SK-N-MC (cell line): ENCODE measurements at regions not wholly inside any gene's neighbourhood (a gene's known extent, or its start where the extent isn't known, plus 50 kb on each side); places are given as distances from the start of the nearest gene placed in this dataset.

Experiments
- DNase-seq: peaks from one replicate; pipeline ENCODE4 v3.0.0-alpha.2; 2011; ENCODE audit warnings: low read depth, low spot score
- H3K27ac ChIP-seq: fragments of 200-600 bp; sonication (generic); 2 replicates; pipeline ENCODE4 v1.5.1; 2016; ENCODE audit warnings: mixed run types
- H3K36me3 ChIP-seq: fragments of 200-600 bp; sonication (generic); 2 replicates; pipeline ENCODE4 v1.6.1; 2017; ENCODE audit warnings: antibody characterized with exemption, low read length, mixed read lengths; ENCODE audit not compliant: insufficient read depth
- H3K4me3 ChIP-seq: fragments of 200-600 bp; sonication (generic); 2 replicates; pipeline ENCODE4 v1.5.1; 2016
- H3K9ac ChIP-seq: fragments of 200-600 bp; sonication (generic); 2 replicates; pipeline ENCODE4 v1.8.0; 2017; ENCODE audit warnings: mixed run types, mixed read lengths; ENCODE audit not compliant: insufficient read length
- H3K9me3 ChIP-seq: fragments of 200-600 bp; sonication (generic); 2 replicates; pipeline ENCODE4 v1.6.1; 2017; ENCODE audit warnings: low read depth, mild to moderate bottlenecking, antibody characterized with exemption, low read length, moderate library complexity, mixed read lengths
- EZH2 ChIP-seq: fragments of 200-600 bp; sonication (generic); IDR thresholded peaks from one replicate; pipeline ENCODE4 v1.6.1; 2017; ENCODE audit warnings: antibody characterized with exemption
- FOXP2 ChIP-seq: optimal IDR thresholded peaks from 2 replicates; pipeline ENCODE3; 2011; ENCODE audit warnings: mild to moderate bottlenecking, moderate library complexity; ENCODE audit not compliant: insufficient read depth; ENCODE audit errors: extremely low read length, control extremely low read depth
- POLR2AphosphoS5 ChIP-seq: IDR thresholded peaks from 2 replicates; pipeline ENCODE4 v1.6.1; 2012; ENCODE audit warnings: mild to moderate bottlenecking, low read depth, low read length, borderline replicate concordance

- 0 out of 2 replicates have a peak overlapping the region, but pooled peaks have one; percentile 27 for H3K27ac ChIP-seq
- H3K9me3 ChIP-seq = no peaks in the 10 kb centered on the region
- no peak overlapping the region for H3K9ac ChIP-seq
- peak overlapping the region; percentile 31; the same call in 1 of the 2 replicates for H3K4me3 ChIP-seq
- no peaks in the 10 kb centered on the region for H3K36me3 ChIP-seq
- no peak for DNase-seq
- no peak for TF ChIP-seq POLR2AphosphoS5
- TF ChIP-seq FOXP2 = no peak
- TF ChIP-seq EZH2 = no peak
These were observed 355.6 kb upstream of the DAB2 start for GRCh38 chr5:39780347-39780746.

GRCh38 chr5:39779831-39780230 lies 355.1 kb upstream of the DAB2 start:
- no peak overlapping the region for H3K9ac ChIP-seq
- no peaks in the 10 kb centered on the region for H3K9me3 ChIP-seq
- no peak for TF ChIP-seq POLR2AphosphoS5
- no peak for TF ChIP-seq EZH2
- no peak for TF ChIP-seq FOXP2
- peak overlapping the region; percentile 31; the same call in 1 of the 2 replicates for H3K4me3 ChIP-seq
- H3K36me3 ChIP-seq = no peaks in the 10 kb centered on the region
- H3K27ac ChIP-seq = 0 out of 2 replicates have a peak overlapping the region, but pooled peaks have one; percentile 27
- DNase-seq = no peak

GRCh38 chr5:39775797-39776365 lies 351.1 kb upstream of the DAB2 start:
- H3K9me3 ChIP-seq = no peaks in the 10 kb centered on the region
- H3K4me3 ChIP-seq = no peak overlapping the region
- no peak for TF ChIP-seq FOXP2
- no peak for TF ChIP-seq POLR2AphosphoS5
- no peak for TF ChIP-seq EZH2
- H3K9ac ChIP-seq = no peak overlapping the region
- no peak overlapping the region for H3K27ac ChIP-seq
- DNase-seq = no peak
- no peaks in the 10 kb centered on the region for H3K36me3 ChIP-seq

GRCh38 chr5:39775086-39775796 lies 350.5 kb upstream of the DAB2 start:
- H3K9me3 ChIP-seq = no peaks in the 10 kb centered on the region
- TF ChIP-seq EZH2 (no peak), POLR2AphosphoS5 (no peak), FOXP2 (no peak)
- no peak overlapping the region for H3K9ac ChIP-seq
- no peak overlapping the region for H3K4me3 ChIP-seq
- no peaks in the 10 kb centered on the region for H3K36me3 ChIP-seq
- DNase-seq = no peak
- no peak overlapping the region for H3K27ac ChIP-seq

- no peaks in the 10 kb centered on the region for H3K36me3 ChIP-seq
- TF ChIP-seq FOXP2 = no peak
- no peak for TF ChIP-seq POLR2AphosphoS5
- TF ChIP-seq EZH2 = no peak
- no peak overlapping the region for H3K9ac ChIP-seq
- no peaks in the 10 kb centered on the region for H3K9me3 ChIP-seq
- no peak for DNase-seq
- H3K27ac ChIP-seq = no peak overlapping the region
- no peak overlapping the region for H3K4me3 ChIP-seq
These were observed 349.8 kb upstream of the DAB2 start for GRCh38 chr5:39774605-39775004.

GRCh38 chr5:39772307-39772706 lies 347.5 kb upstream of the DAB2 start:
- no peaks in the 10 kb centered on the region for H3K36me3 ChIP-seq
- no peak overlapping the region for H3K4me3 ChIP-seq
- TF ChIP-seq POLR2AphosphoS5 (no peak), EZH2 (no peak), FOXP2 (no peak)
- DNase-seq = no peak
- no peak overlapping the region for H3K27ac ChIP-seq
- no peak overlapping the region for H3K9ac ChIP-seq
- no peaks in the 10 kb centered on the region for H3K9me3 ChIP-seq

GRCh38 chr5:39767916-39768315 lies 343.1 kb upstream of the DAB2 start:
- no peak overlapping the region for H3K9ac ChIP-seq
- H3K36me3 ChIP-seq = no peaks in the 10 kb centered on the region
- H3K27ac ChIP-seq = no peak overlapping the region
- no peak overlapping the region for H3K4me3 ChIP-seq
- H3K9me3 ChIP-seq = no peaks in the 10 kb centered on the region
- no peak for DNase-seq
- TF ChIP-seq POLR2AphosphoS5 (no peak), EZH2 (no peak), FOXP2 (no peak)

- H3K27ac ChIP-seq = no peak overlapping the region
- TF ChIP-seq POLR2AphosphoS5 (no peak), EZH2 (no peak), FOXP2 (no peak)
- H3K9me3 ChIP-seq = no peaks in the 10 kb centered on the region
- H3K9ac ChIP-seq = no peak overlapping the region
- no peaks in the 10 kb centered on the region for H3K36me3 ChIP-seq
- no peak for DNase-seq
- no peak overlapping the region for H3K4me3 ChIP-seq
These were observed 340.6 kb upstream of the DAB2 start for GRCh38 chr5:39765366-39765765.

GRCh38 chr5:39762761-39763160 lies 338.0 kb upstream of the DAB2 start:
- no peak for TF ChIP-seq FOXP2
- TF ChIP-seq POLR2AphosphoS5 = no peak
- TF ChIP-seq EZH2 = no peak
- Histone ChIP-seq H3K27ac (no peak overlapping the region), H3K9me3 (no peaks in the 10 kb centered on the region), H3K4me3 (no peak overlapping the region), H3K36me3 (no peaks in the 10 kb centered on the region), H3K9ac (no peak overlapping the region)
- DNase-seq = no peak
